B cell (primary cell): ENCODE measurements at regions not wholly inside any gene's neighbourhood (a gene's known extent, or its start where the extent isn't known, plus 50 kb on each side); places are given as distances from the start of the nearest gene placed in this dataset.

ENCODE experiments used
- ATAC-seq: fragments of 200-7000 bp; cut with Tn5 transposase; one replicate; pipeline ENCODE4 v1.10.0; 2021; ENCODE audit warnings: low read depth, mild to moderate bottlenecking, moderate number of reproducible peaks, moderate library complexity
- CTCF ChIA-PET: fragments of 350-600 bp; sonication (Branson Sonifier 250); formaldehyde crosslinking; loops from one replicate; lab custom pipeline; 2021; ENCODE audit warnings: antibody characterized with exemption, inconsistent platforms; lab: Charles Lee
- POLR2A ChIA-PET: fragments of 350-600 bp; sonication (Branson Sonifier 250); formaldehyde crosslinking; loops from one replicate; lab custom pipeline; 2021; ENCODE audit warnings: antibody characterized with exemption; lab: Charles Lee
- DNase-seq: peaks from one replicate; pipeline ENCODE4 v3.0.0; 2013
- H2AFZ ChIP-seq: 2 replicates; pipeline ENCODE4 v1.6.1; 2012; ENCODE audit warnings: mild to moderate bottlenecking, low read depth, low read length; ENCODE audit not compliant: insufficient read depth, poor library complexity, severe bottlenecking
- H3K27ac ChIP-seq, 2 donors: 1 replicate in 1 of 2; 2 replicates in 1 of 2; pipeline ENCODE4 v1.5.1; 2012 to 2013; ENCODE audit warnings: low read length in 2 of 2, mild to moderate bottlenecking in 2 of 2, moderate library complexity in 1 of 2
- H3K27me3 ChIP-seq, 4 experiments: fragments of 200-600 bp in 1 of 4; sonication (generic) in 1 of 4; replicated peaks in 1 of 4; 1 replicate in 2 of 4; 2 replicates in 2 of 4; pipeline versions ENCODE4 v1.6.1 to v1.7.0; 2013 to 2016; ENCODE audit warnings: low read length in 3 of 4, mild to moderate bottlenecking in 2 of 4, mixed read lengths in 1 of 4, moderate library complexity in 1 of 4; ENCODE audit not compliant: insufficient read depth in 4 of 4, control insufficient read depth in 3 of 4; ENCODE audit errors: control extremely low read depth in 1 of 4
- H3K36me3 ChIP-seq, 2 experiments: replicated peaks in 1 of 2; 1 replicate in 1 of 2; 2 replicates in 1 of 2; pipeline versions ENCODE4 v1.6.1 to v1.7.1; 2013; ENCODE audit warnings: low read length in 1 of 2; ENCODE audit not compliant: insufficient read depth in 2 of 2, control insufficient read depth in 1 of 2; ENCODE audit errors: control extremely low read depth in 1 of 2, extremely low read depth in 1 of 2
- H3K4me1 ChIP-seq, 2 donors: fragments of 200-600 bp in 1 of 2; sonication (generic) in 1 of 2; 1 replicate in 1 of 2; 2 replicates in 1 of 2; pipeline versions ENCODE4 v1.5.1 to v1.6.1; 2013 to 2017; ENCODE audit warnings: low read length in 2 of 2; ENCODE audit not compliant: control insufficient read depth in 2 of 2, insufficient read depth in 2 of 2
- H3K4me2 ChIP-seq: replicated peaks from 2 replicates; pipeline ENCODE3; 2012; ENCODE audit warnings: mild to moderate bottlenecking, low read depth, low read length; ENCODE audit not compliant: poor library complexity, severe bottlenecking
- H3K4me3 ChIP-seq, 5 experiments: fragments of 200-600 bp in 1 of 5; sonication (generic) in 1 of 5; 1 replicate in 3 of 5; 2 replicates in 2 of 5; pipeline versions ENCODE4 v1.5.1 to v1.7.0; 2011 to 2016; ENCODE audit warnings: low read length in 4 of 5, mild to moderate bottlenecking in 4 of 5, low read depth in 2 of 5, control low read depth in 1 of 5, moderate library complexity in 1 of 5; ENCODE audit not compliant: insufficient read depth in 1 of 5; ENCODE audit errors: control extremely low read depth in 1 of 5, extremely low read depth in 1 of 5
- H3K79me2 ChIP-seq: fragments of 200-600 bp; sonication (generic); one replicate; pipeline ENCODE4 v1.6.0; 2016; ENCODE audit warnings: low read length; ENCODE audit not compliant: control insufficient read depth, insufficient read depth
- H3K9ac ChIP-seq: fragments of 200-600 bp; sonication (generic); 2 replicates; pipeline ENCODE4 v1.6.1; 2017; ENCODE audit warnings: mild to moderate bottlenecking, low read length, moderate library complexity
- H3K9me3 ChIP-seq, 3 donors: one replicate each; pipeline versions ENCODE4 v1.6.1 to v1.7.1; 2013; ENCODE audit warnings: low read length in 2 of 3; ENCODE audit not compliant: control insufficient read depth in 2 of 3, insufficient read depth in 1 of 3; ENCODE audit errors: control extremely low read depth in 1 of 3
- H4K20me1 ChIP-seq: 2 replicates; pipeline ENCODE4 v1.6.0; 2012; ENCODE audit warnings: mild to moderate bottlenecking, low read length; ENCODE audit not compliant: insufficient read depth, control insufficient read depth, poor library complexity, severe bottlenecking
- H3K27ac Mint-ChIP-seq: one replicate; pipeline ENCODE4 v1.8.0; 2021; ENCODE audit warnings: mixed read lengths
- H3K27me3 Mint-ChIP-seq: one replicate; pipeline ENCODE4 v1.8.0; 2021; ENCODE audit warnings: mixed read lengths
- H3K4me1 Mint-ChIP-seq: one replicate; pipeline ENCODE4 v1.8.0; 2021; ENCODE audit warnings: mixed read lengths
- H3K4me3 Mint-ChIP-seq: one replicate; pipeline ENCODE4 v1.8.0; 2021; ENCODE audit warnings: mixed read lengths
- H3K9me3 Mint-ChIP-seq: one replicate; pipeline ENCODE4 v1.8.0; 2022; ENCODE audit warnings: mixed read lengths; ENCODE audit not compliant: insufficient read depth
- EZH2 ChIP-seq: IDR thresholded peaks from 2 replicates; pipeline ENCODE4 v1.6.1; 2012; ENCODE audit warnings: borderline replicate concordance, low read depth, mild to moderate bottlenecking, moderate library complexity, low read length; ENCODE audit not compliant: insufficient read depth, poor library complexity, severe bottlenecking
- WGBS: methylation state at CpG from one replicate; pipeline ENCODE4 v1.1.5; 2013; ENCODE audit warnings: missing lambda C conversion rate; ENCODE audit not compliant: insufficient coverage; 5-methylcytosine and 5-hydroxymethylcytosine counted together
- intact Hi-C: fragments of 100-400 bp; cut with micrococcal nuclease; formaldehyde crosslinking; loops from one replicate; pipeline ENCODE4 v1.10.0; 2022
- TF ChIP-seq, protein P1 (sequence below): fragments of 200-600 bp; IDR thresholded peaks from one replicate; pipeline ENCODE4 v1.8.0; 2022; ENCODE audit warnings: antibody characterized with exemption, mild to moderate bottlenecking

DNA sequence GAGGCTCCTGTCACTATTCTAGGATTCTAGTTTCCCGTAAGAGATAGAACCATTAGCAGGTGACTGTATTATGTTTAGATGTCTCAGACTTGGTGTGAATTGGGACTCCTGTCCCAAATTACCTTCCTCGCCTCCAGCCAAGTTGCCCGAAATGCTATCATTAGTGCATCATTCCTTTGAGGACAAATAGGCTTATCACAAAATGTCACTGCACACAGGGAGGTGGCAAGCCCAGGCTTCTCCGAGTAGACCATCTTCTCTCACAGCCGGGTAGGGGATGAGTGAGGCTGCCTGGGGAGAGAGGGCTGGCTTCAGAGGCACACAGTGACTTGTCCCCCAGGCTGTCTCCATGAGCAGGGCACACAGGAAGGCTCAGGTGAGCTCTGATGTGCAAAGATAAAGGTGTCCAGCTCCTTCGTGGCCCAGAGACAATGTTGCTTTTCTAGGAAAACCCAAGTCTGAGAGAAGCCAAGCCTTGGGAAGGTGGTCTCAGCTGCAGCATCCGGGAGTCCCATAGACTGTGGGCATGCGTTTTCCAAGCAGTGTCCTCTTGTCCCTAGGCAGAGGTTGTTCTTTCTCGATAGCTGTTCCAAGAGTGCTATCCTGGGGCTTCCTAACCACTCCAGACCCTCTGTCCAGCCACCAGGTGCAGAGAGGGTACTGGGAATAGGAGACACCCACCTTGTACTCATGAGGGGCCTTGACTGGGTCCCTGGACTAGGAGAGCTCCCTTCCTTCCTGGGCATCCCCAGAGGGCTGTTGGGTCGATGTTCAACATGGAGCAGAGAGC lies 163.1 kb upstream of the TSHZ3 start:
- Histone ChIP-seq H3K27me3 (no peaks in the 10 kb centered on the region), H3K4me1 (no peaks in the 10 kb centered on the region), H3K9ac (no peak overlapping the region), H2AFZ (no peak overlapping the region), H3K9me3 (peaks cover 0 to 40% (median 0%) of the 10 kb centered on the region in 3 donors), H3K27ac (no peak overlapping the region), H3K36me3 (no peaks in the 10 kb centered on the region), H3K4me3 (no peak overlapping the region), H3K4me2 (no peak overlapping the region), H3K79me2 (no peaks in the 10 kb centered on the region), H4K20me1 (no peaks in the 10 kb centered on the region)
- whole genome bisulfite sequencing = 87% methylated on average over 8 of the region's 10 CpGs
- Mint-ChIP-seq H3K27ac (no peak overlapping the region), H3K27me3 (no peaks in the 10 kb centered on the region), H3K4me1 (no peaks in the 10 kb centered on the region), H3K4me3 (no peak overlapping the region), H3K9me3 (peaks cover 7% of the 10 kb centered on the region)
- intact Hi-C loops = no loop called here
- ChIA-PET POLR2A (no interaction called here), CTCF (interaction anchor here (0.6 kb wide), 1 partner anchor 17 kb away, joined by 3 read pairs; no protein-coding TSS in a partner anchor)
- TF ChIP-seq, protein P1, sequence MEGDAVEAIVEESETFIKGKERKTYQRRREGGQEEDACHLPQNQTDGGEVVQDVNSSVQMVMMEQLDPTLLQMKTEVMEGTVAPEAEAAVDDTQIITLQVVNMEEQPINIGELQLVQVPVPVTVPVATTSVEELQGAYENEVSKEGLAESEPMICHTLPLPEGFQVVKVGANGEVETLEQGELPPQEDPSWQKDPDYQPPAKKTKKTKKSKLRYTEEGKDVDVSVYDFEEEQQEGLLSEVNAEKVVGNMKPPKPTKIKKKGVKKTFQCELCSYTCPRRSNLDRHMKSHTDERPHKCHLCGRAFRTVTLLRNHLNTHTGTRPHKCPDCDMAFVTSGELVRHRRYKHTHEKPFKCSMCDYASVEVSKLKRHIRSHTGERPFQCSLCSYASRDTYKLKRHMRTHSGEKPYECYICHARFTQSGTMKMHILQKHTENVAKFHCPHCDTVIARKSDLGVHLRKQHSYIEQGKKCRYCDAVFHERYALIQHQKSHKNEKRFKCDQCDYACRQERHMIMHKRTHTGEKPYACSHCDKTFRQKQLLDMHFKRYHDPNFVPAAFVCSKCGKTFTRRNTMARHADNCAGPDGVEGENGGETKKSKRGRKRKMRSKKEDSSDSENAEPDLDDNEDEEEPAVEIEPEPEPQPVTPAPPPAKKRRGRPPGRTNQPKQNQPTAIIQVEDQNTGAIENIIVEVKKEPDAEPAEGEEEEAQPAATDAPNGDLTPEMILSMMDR = no peak
- TF ChIP-seq EZH2 = no peak
- ATAC-seq = no peak
- no peak for DNase-seq

DNA sequence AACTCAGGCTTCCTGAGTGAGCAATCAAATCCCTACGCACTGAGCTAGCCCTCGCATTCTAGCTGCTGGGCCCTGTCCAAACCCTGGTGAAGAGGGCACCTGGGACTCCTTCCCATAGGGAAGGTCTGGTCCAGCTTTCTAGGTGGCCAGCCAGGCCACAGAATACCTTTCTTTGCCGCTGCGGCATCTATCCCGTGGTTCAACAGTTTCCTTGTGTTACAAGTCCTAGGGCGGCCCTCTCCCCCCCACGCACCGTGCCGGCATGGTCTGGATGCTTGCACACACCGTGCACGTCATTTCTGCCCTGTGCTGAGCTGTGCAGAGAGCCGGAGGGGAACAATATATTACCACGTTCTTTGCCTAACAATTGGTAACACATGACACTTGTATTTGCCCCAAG lies 164.6 kb upstream of the TSHZ3 start:
- H3K4me3 ChIP-seq = no peak overlapping the region
- no peak overlapping the region for H3K4me3 Mint-ChIP-seq
- H3K9ac ChIP-seq = no peak overlapping the region
- WGBS = 92% methylated on average over 11 of the region's 13 CpGs
- H3K4me1 Mint-ChIP-seq = no peaks in the 10 kb centered on the region
- H3K9me3 ChIP-seq = peaks cover 0 to 50% (median 0%) of the 10 kb centered on the region in 3 donors
- DNase-seq = no peak
- ChIA-PET CTCF (no interaction called here), POLR2A (no interaction called here)
- TF ChIP-seq, protein P1 = no peak
- no peak for TF ChIP-seq EZH2
- no peaks in the 10 kb centered on the region for H3K79me2 ChIP-seq
- intact Hi-C loops = no loop called here
- H3K4me1 ChIP-seq = no peaks in the 10 kb centered on the region
- no peaks in the 10 kb centered on the region for H3K36me3 ChIP-seq
- no peak overlapping the region for H3K27ac Mint-ChIP-seq
- no peaks in the 10 kb centered on the region for H3K27me3 ChIP-seq
- peaks cover 9% of the 10 kb centered on the region for H3K9me3 Mint-ChIP-seq
- H4K20me1 ChIP-seq = no peaks in the 10 kb centered on the region
- H3K27ac ChIP-seq = no peak overlapping the region
- no peak overlapping the region for H2AFZ ChIP-seq
- no peak for ATAC-seq
- no peak overlapping the region for H3K4me2 ChIP-seq
- H3K27me3 Mint-ChIP-seq = no peaks in the 10 kb centered on the region
